Keratinocyte (primary cell): ENCODE measurements at regions not wholly inside any gene's neighbourhood (a gene's known extent, or its start where the extent isn't known, plus 50 kb on each side); places are given as distances from the start of the nearest gene placed in this dataset.

Experiments used
- DNase-seq: peaks from one replicate; pipeline ENCODE4 v3.0.0-alpha.2; 2011; ENCODE audit warnings: low read depth, missing footprints, low spot score
- FAIRE-seq: peaks from 2 replicates; lab custom pipeline; 2011; peaks lifted over from hg19 to GRCh38; lab: Jason Lieb, UNC
- H2AFZ ChIP-seq: 2 replicates; pipeline ENCODE4 v1.6.0; 2012; ENCODE audit warnings: low read length, control low read depth, inconsistent platforms; ENCODE audit not compliant: control insufficient read depth
- H3K27ac ChIP-seq: 2 replicates; pipeline ENCODE4 v1.5.1; 2011; ENCODE audit warnings: low read length; ENCODE audit not compliant: control insufficient read depth, insufficient read depth
- H3K27me3 ChIP-seq: 3 replicates; pipeline ENCODE4 v1.6.0; 2011; ENCODE audit warnings: low read length; ENCODE audit not compliant: control insufficient read depth, insufficient read depth; ENCODE audit errors: extremely low read depth
- H3K36me3 ChIP-seq, 2 experiments: 2 replicates in 1 of 2; 3 replicates in 1 of 2; pipeline ENCODE4 v1.5.1; 2011; ENCODE audit warnings: low read length in 2 of 2, mild to moderate bottlenecking in 1 of 2; ENCODE audit not compliant: control insufficient read depth in 2 of 2, insufficient read depth in 2 of 2; ENCODE audit errors: extremely low read depth in 1 of 2
- H3K4me1 ChIP-seq: 3 replicates; pipeline ENCODE4 v1.5.1; 2011; ENCODE audit warnings: low read length; ENCODE audit not compliant: control insufficient read depth, insufficient read depth; ENCODE audit errors: extremely low read depth
- H3K4me2 ChIP-seq: 3 replicates; pipeline ENCODE4 v1.6.0; 2011; ENCODE audit warnings: low read depth, low read length; ENCODE audit not compliant: control insufficient read depth, insufficient read depth; ENCODE audit errors: extremely low read depth
- H3K4me3 ChIP-seq, 3 experiments: fragments of 200-600 bp in 1 of 3; sonication (generic) in 1 of 3; 2 replicates in 2 of 3; 3 replicates in 1 of 3; pipeline ENCODE4 v1.5.1; 2011 to 2016; ENCODE audit warnings: low read length in 3 of 3, mild to moderate bottlenecking in 3 of 3, control low read depth in 2 of 3, inconsistent platforms in 1 of 3, low read depth in 1 of 3, mixed read lengths in 1 of 3, mixed run types in 1 of 3, moderate library complexity in 1 of 3; ENCODE audit not compliant: control insufficient read depth in 2 of 3, insufficient read depth in 2 of 3; ENCODE audit errors: extremely low read depth in 1 of 3
- H3K79me2 ChIP-seq: 2 replicates; pipeline ENCODE4 v1.6.0; 2012; ENCODE audit warnings: low read length; ENCODE audit not compliant: control insufficient read depth, insufficient read depth
- H3K9ac ChIP-seq: 3 replicates; pipeline ENCODE4 v1.6.0; 2011; ENCODE audit warnings: low read length; ENCODE audit not compliant: control insufficient read depth, insufficient read depth; ENCODE audit errors: extremely low read depth
- H3K9me1 ChIP-seq: 3 replicates; pipeline ENCODE4 v1.6.0; 2011; ENCODE audit warnings: low read length; ENCODE audit not compliant: control insufficient read depth, insufficient read depth; ENCODE audit errors: extremely low read depth
- H3K9me3 ChIP-seq: 2 replicates; pipeline ENCODE4 v1.5.1; 2012; ENCODE audit warnings: low read depth, low read length; ENCODE audit not compliant: control insufficient read depth
- H4K20me1 ChIP-seq: 3 replicates; pipeline ENCODE4 v1.6.0; 2011; ENCODE audit warnings: low read length; ENCODE audit not compliant: control insufficient read depth, insufficient read depth; ENCODE audit errors: extremely low read depth
- EZH2 ChIP-seq: IDR thresholded peaks from one replicate; pipeline ENCODE4 v1.6.1; 2012; ENCODE audit warnings: inconsistent platforms, mild to moderate bottlenecking, low read length, moderate library complexity
- dilution Hi-C: fragments of 300-500 bp; cut with MboI; formaldehyde crosslinking; loops from one replicate; pipeline ENCODE4 v1.7.0; 2020; ENCODE audit warnings: low sequenced_read_pairs; ENCODE audit not compliant: extremely low pct_ligation_motif_present
- TF ChIP-seq, protein P1 (sequence below), 3 experiments: IDR thresholded peaks in 1 of 3; conservative IDR thresholded peaks in 1 of 3; optimal IDR thresholded peaks in 1 of 3; 2 replicates in 2 of 3; 3 replicates in 1 of 3; pipeline versions ENCODE3 to v1.5.1; 2011; ENCODE audit warnings: low read length in 3 of 3, mild to moderate bottlenecking in 3 of 3, moderate library complexity in 2 of 3, control low read depth in 1 of 3, inconsistent platforms in 1 of 3; ENCODE audit not compliant: insufficient read depth in 2 of 3; ENCODE audit errors: extremely low read depth in 1 of 3

DNA sequence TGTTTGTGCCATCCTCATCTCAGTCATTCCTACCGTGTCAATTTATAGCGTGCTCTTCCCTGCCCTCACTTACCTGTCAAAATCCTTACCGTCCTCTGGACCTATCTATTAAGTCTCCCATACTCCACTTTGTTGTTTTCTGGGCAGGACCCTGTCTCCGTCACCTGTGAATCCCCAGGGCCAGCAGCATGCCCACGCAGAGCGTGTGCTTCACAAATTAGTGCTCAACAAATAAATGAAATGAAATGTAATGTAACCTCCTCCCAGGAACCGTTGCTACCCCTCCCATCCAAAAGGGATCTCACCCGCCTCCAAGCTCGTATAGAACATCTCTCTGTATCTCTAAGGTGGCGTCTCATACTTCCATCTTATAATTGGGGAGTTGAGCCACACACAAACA lies 589.9 kb upstream of the MGMT start:
- dilution Hi-C loops: no loop called here

DNA sequence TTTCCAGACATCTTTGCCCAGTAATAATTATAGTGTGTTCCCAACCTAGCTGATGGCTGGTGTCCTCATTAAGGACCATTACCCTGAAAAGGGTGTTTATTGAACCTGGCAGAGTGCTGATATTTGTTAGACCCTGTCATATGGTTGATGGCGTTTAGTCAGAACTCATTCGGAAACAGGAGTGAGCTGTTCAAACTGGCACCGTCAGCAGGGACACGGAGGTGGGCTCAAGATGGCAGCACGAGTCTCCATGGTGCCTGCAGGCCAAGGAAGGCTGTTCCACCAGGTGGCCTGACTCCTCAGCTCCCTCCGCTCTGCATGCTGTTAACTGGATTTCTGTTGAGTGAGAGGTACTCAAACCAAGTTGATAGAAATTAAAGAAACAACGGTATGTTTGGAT lies 589.1 kb upstream of the MGMT start:
- Histone ChIP-seq H3K4me3 (no peak overlapping the region), H3K9ac (no peak overlapping the region), H3K9me3 (no peaks in the 10 kb centered on the region), H3K79me2 (no peaks in the 10 kb centered on the region), H4K20me1 (no peaks in the 10 kb centered on the region), H3K4me1 (no peaks in the 10 kb centered on the region), H2AFZ (no peak overlapping the region), H3K36me3 (no peaks in the 10 kb centered on the region), H3K4me2 (no peak overlapping the region), H3K27me3 (no peaks in the 10 kb centered on the region), H3K27ac (no peak overlapping the region), H3K9me1 (no peaks in the 10 kb centered on the region)
- FAIRE-seq (no peak), DNase-seq (no peak)
- no peak for TF ChIP-seq EZH2
- TF ChIP-seq, protein P1, sequence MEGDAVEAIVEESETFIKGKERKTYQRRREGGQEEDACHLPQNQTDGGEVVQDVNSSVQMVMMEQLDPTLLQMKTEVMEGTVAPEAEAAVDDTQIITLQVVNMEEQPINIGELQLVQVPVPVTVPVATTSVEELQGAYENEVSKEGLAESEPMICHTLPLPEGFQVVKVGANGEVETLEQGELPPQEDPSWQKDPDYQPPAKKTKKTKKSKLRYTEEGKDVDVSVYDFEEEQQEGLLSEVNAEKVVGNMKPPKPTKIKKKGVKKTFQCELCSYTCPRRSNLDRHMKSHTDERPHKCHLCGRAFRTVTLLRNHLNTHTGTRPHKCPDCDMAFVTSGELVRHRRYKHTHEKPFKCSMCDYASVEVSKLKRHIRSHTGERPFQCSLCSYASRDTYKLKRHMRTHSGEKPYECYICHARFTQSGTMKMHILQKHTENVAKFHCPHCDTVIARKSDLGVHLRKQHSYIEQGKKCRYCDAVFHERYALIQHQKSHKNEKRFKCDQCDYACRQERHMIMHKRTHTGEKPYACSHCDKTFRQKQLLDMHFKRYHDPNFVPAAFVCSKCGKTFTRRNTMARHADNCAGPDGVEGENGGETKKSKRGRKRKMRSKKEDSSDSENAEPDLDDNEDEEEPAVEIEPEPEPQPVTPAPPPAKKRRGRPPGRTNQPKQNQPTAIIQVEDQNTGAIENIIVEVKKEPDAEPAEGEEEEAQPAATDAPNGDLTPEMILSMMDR (optimal IDR thresholded peaks at IDR 0.05 in 1 of 3, IDR thresholded peaks at IDR 0.05 in 1 of 3, conservative IDR thresholded peaks at IDR 0.05 in 1 of 3; ENCODE audit: extremely low read depth in 1 of 3, insufficient read depth in 2 of 3, low read length in 3 of 3): no peak
- dilution Hi-C loops: no loop called here

More for the DNA sequence above, 589.9 kb upstream of the MGMT start:
- no peak overlapping the region for H3K4me2 ChIP-seq
- TF ChIP-seq, protein P1 (optimal IDR thresholded peaks at IDR 0.05 in 1 of 3, IDR thresholded peaks at IDR 0.05 in 1 of 3, conservative IDR thresholded peaks at IDR 0.05 in 1 of 3; ENCODE audit: extremely low read depth in 1 of 3, insufficient read depth in 2 of 3, low read length in 3 of 3): no peak
- no peak for TF ChIP-seq EZH2
- H3K4me1 ChIP-seq: no peaks in the 10 kb centered on the region
- no peak overlapping the region for H3K9ac ChIP-seq
- no peaks in the 10 kb centered on the region for H3K9me3 ChIP-seq
- no peak overlapping the region for H2AFZ ChIP-seq
- H3K9me1 ChIP-seq: no peaks in the 10 kb centered on the region
- no peaks in the 10 kb centered on the region for H3K79me2 ChIP-seq
- FAIRE-seq (no peak), DNase-seq (no peak)
- no peak overlapping the region for H3K27ac ChIP-seq
- H4K20me1 ChIP-seq: no peaks in the 10 kb centered on the region
- no peak overlapping the region for H3K4me3 ChIP-seq
- no peaks in the 10 kb centered on the region for H3K27me3 ChIP-seq
- no peaks in the 10 kb centered on the region for H3K36me3 ChIP-seq
